K562 (cell line): ENCODE measurements at regions not wholly inside any gene's neighbourhood (a gene's known extent, or its start where the extent isn't known, plus 50 kb on each side); places are given as distances from the start of the nearest gene placed in this dataset.

Experiments
- ATAC-seq: fragments of 200-7000 bp; cut with Tn5 transposase; 3 replicates; pipeline ENCODE4 v1.9.1; 2020; ENCODE audit warnings: moderate library complexity
- BruUV-seq: library from RNA; stranded (reverse); fragments of 400-500 nt; replicated peaks from 2 replicates; lab custom pipeline; 2021; lab: Mats Ljungman, UMichigan
- CTCF ChIA-PET: fragments of 300-600 bp; formaldehyde crosslinking; extraction: SDS; loops from one replicate; lab custom pipeline; 2021; ENCODE audit warnings: low intra/inter-chr PET ratio; lab: Yijun Ruan, JAX
- POLR2A ChIA-PET: fragments of 300-600, 350-650 bp; sonication (Branson Sonifier 250); formaldehyde crosslinking; extraction: SDS; loops from one replicate; lab custom pipeline; 2021; ENCODE audit warnings: antibody characterized with exemption, inconsistent platforms; lab: Yijun Ruan, JAX
- DNase-seq, 4 experiments: peaks; one replicate each; pipeline versions ENCODE4 v3.0.0 to v3.0.0-alpha.2; 2011 to 2018; ENCODE audit warnings: low spot score in 3 of 4, mixed read lengths in 3 of 4; ENCODE audit errors: extremely low read depth in 1 of 4
- FAIRE-seq: peaks from 2 replicates; lab custom pipeline; 2011; peaks lifted over from hg19 to GRCh38; lab: Jason Lieb, UNC
- H2AFZ ChIP-seq: 2 replicates; pipeline ENCODE4 v1.6.0; 2011; ENCODE audit warnings: low read depth, low read length, control low read depth, inconsistent platforms
- H3K27ac ChIP-seq: fragments of 200-600 bp; 3 replicates; pipeline ENCODE4 v1.8.0; 2011; ENCODE audit warnings: low read depth, mild to moderate bottlenecking, control low read depth, inconsistent platforms, low read length, moderate library complexity, mixed read lengths; ENCODE audit errors: extremely low read depth
- H3K27me3 ChIP-seq, 2 experiments: fragments of 300-600 bp in 1 of 2; 2 replicates in 1 of 2; 3 replicates in 1 of 2; pipeline versions ENCODE4 v1.6.0 to v1.8.0; 2011; ENCODE audit warnings: inconsistent platforms in 2 of 2, low read length in 2 of 2, mild to moderate bottlenecking in 1 of 2, mixed read lengths in 1 of 2, moderate library complexity in 1 of 2; ENCODE audit not compliant: control insufficient read depth in 2 of 2, insufficient read depth in 2 of 2
- H3K36me3 ChIP-seq: fragments of 300-600 bp; 3 replicates; pipeline ENCODE4 v1.8.0; 2011; ENCODE audit warnings: mild to moderate bottlenecking, low read length, inconsistent platforms; ENCODE audit not compliant: control insufficient read depth, insufficient read depth
- H3K4me1 ChIP-seq, 2 experiments: fragments of 200-600 bp in 1 of 2; replicated peaks in 1 of 2; 2 replicates in 1 of 2; 3 replicates in 1 of 2; pipeline versions ENCODE4 v1.5.1 to v1.8.0; 2011; ENCODE audit warnings: inconsistent platforms in 2 of 2, low read length in 2 of 2, mild to moderate bottlenecking in 1 of 2, mixed read lengths in 1 of 2, moderate library complexity in 1 of 2; ENCODE audit not compliant: control insufficient read depth in 2 of 2, insufficient read depth in 2 of 2
- H3K4me2 ChIP-seq: 2 replicates; pipeline ENCODE4 v1.6.1; 2011; ENCODE audit warnings: low read length, control low read depth, inconsistent platforms, mixed read lengths; ENCODE audit not compliant: insufficient read depth
- H3K4me3 ChIP-seq: fragments of 200-600 bp; sonication (generic), shearing (Covaris generic); 2 replicates; pipeline ENCODE4 v1.5.1; 2016; ENCODE audit warnings: control low read depth, inconsistent platforms
- H3K79me2 ChIP-seq: fragments of 200-600 bp; 3 replicates; pipeline ENCODE4 v1.8.0; 2011; ENCODE audit warnings: low read length, inconsistent platforms; ENCODE audit not compliant: control insufficient read depth, insufficient read depth
- H3K9ac ChIP-seq, 2 experiments: 2 replicates each; pipeline versions ENCODE4 v1.6.0 to v1.6.1; 2011; ENCODE audit warnings: low read depth in 2 of 2, low read length in 2 of 2, control low read depth in 1 of 2, inconsistent platforms in 1 of 2, mild to moderate bottlenecking in 1 of 2, mixed read lengths in 1 of 2; ENCODE audit not compliant: insufficient read depth in 1 of 2
- H3K9me1 ChIP-seq: one replicate; pipeline ENCODE4 v1.6.0; 2011; ENCODE audit warnings: inconsistent platforms, mild to moderate bottlenecking, low read length, moderate library complexity; ENCODE audit not compliant: control insufficient read depth, insufficient read depth
- H3K9me3 ChIP-seq: replicated peaks from 2 replicates; pipeline ENCODE4 v1.5.1; 2011; ENCODE audit warnings: low read depth, low read length, inconsistent platforms; ENCODE audit not compliant: control insufficient read depth, insufficient read depth
- H4K20me1 ChIP-seq: replicated peaks from 2 replicates; pipeline ENCODE4 v1.6.1; 2011; ENCODE audit warnings: low read length, inconsistent platforms, mixed read lengths; ENCODE audit not compliant: control insufficient read depth, insufficient read depth
- ATF3 ChIP-seq, 2 experiments: fragments of 450-650 bp in 1 of 2; sonication (generic) in 1 of 2; formaldehyde crosslinking in 1 of 2; IDR thresholded peaks in 1 of 2; conservative IDR thresholded peaks in 1 of 2; 2 replicates each; pipeline versions ENCODE4 v1.6.1 to v1.8.1; 2016 to 2023; ENCODE audit warnings: mild to moderate bottlenecking in 2 of 2, moderate library complexity in 2 of 2, inconsistent platforms in 1 of 2, missing genetic modification reagents in 1 of 2
- CUX1 ChIP-seq: fragments of 200-800 bp; sonication (Bioruptor generic); IDR thresholded peaks from 2 replicates; pipeline ENCODE4 v1.6.1; 2016; ENCODE audit warnings: missing genetic modification characterization, missing compliant biosample characterization
- DLX4 ChIP-seq: fragments of 250-450 bp; sonication (Bioruptor Pico); IDR thresholded peaks from 2 replicates; pipeline ENCODE4 v1.6.1; 2021; ENCODE audit warnings: mild to moderate bottlenecking
- DNMT1 ChIP-seq: fragments of 450-650 bp; IDR thresholded peaks from 2 replicates; pipeline ENCODE4 v1.6.1; 2016; ENCODE audit warnings: antibody characterized with exemption, mild to moderate bottlenecking
- EHMT2 ChIP-seq: fragments of 450-650 bp; IDR thresholded peaks from 2 replicates; pipeline ENCODE4 v1.6.1; 2018; ENCODE audit warnings: antibody characterized with exemption
- FOSL1 ChIP-seq: fragments of 200-800 bp; sonication (Bioruptor generic); conservative IDR thresholded peaks from 2 replicates; pipeline ENCODE4 v1.6.1; 2016; ENCODE audit warnings: missing genetic modification characterization, missing compliant biosample characterization
- HMG20A ChIP-seq: fragments of 450-650 bp; formaldehyde crosslinking; conservative IDR thresholded peaks from 2 replicates; pipeline ENCODE4 v1.4.0; 2020; ENCODE audit warnings: mild to moderate bottlenecking, mixed read lengths
- HNRNPL ChIP-seq: fragments of 200-400 bp; formaldehyde crosslinking; IDR thresholded peaks from 2 replicates; pipeline ENCODE4 v1.6.1; 2017; ENCODE audit warnings: low read depth, mild to moderate bottlenecking, low read length
- HNRNPUL1 ChIP-seq: fragments of 200-400 bp; formaldehyde crosslinking; IDR thresholded peaks from 2 replicates; pipeline ENCODE4 v1.6.1; 2017; ENCODE audit warnings: low read length
- MECOM ChIP-seq: fragments of 250-450 bp; sonication (Bioruptor Pico); IDR thresholded peaks from 2 replicates; pipeline ENCODE4 v1.8.0; 2022; ENCODE audit warnings: inconsistent platforms
- SIN3A ChIP-seq, 2 experiments: fragments of 150-350 bp in 1 of 2; IDR thresholded peaks; 2 replicates each; pipeline ENCODE4 v1.6.1; 2011 to 2016; ENCODE audit warnings: borderline replicate concordance in 2 of 2, low read depth in 2 of 2, low read length in 2 of 2, mild to moderate bottlenecking in 2 of 2, moderate library complexity in 2 of 2; ENCODE audit not compliant: control insufficient read depth in 1 of 2
- SLC30A9 ChIP-seq: fragments of 250-450 bp; sonication (Bioruptor Pico); IDR thresholded peaks from 2 replicates; pipeline ENCODE4 v1.8.0; 2022; ENCODE audit warnings: mild to moderate bottlenecking, moderate library complexity
- TCF7L2 ChIP-seq: fragments of 150-350 bp; IDR thresholded peaks from 2 replicates; pipeline ENCODE4 v1.6.1; 2016; ENCODE audit warnings: low read depth, mild to moderate bottlenecking, low read length, moderate library complexity
- ZNF707 ChIP-seq: fragments of 250-450 bp; sonication (Bioruptor Pico); conservative IDR thresholded peaks from 2 replicates; pipeline ENCODE4 v1.8.0; 2022; ENCODE audit warnings: inconsistent platforms, mild to moderate bottlenecking, moderate library complexity
- WGBS: fragments of 100-300 bp; shearing (Covaris generic); methylation state at CpG from one replicate; pipeline ENCODE4 v1.1.6; 2016; ENCODE audit warnings: low coverage, mixed read lengths; ENCODE audit not compliant: insufficient coverage; ENCODE audit errors: missing lambda C conversion rate; 5-methylcytosine and 5-hydroxymethylcytosine counted together
- in situ Hi-C: fragments of 300-500 bp; cut with MboI; formaldehyde crosslinking; loops from 4 replicates; pipeline ENCODE4 v1.15.0; 2018; ENCODE audit warnings: inconsistent platforms, mixed read lengths
- intact Hi-C: fragments of 100-400 bp; cut with micrococcal nuclease; formaldehyde crosslinking; loops from 2 replicates; pipeline ENCODE4 v1.14.2; 2022

GRCh38 chr1:230540421-230541155, 101.7 kb upstream of the COG2 start:
- POLR2A ChIA-PET, result interaction anchor here (0.6 to 1.2 kb wide), 2 partner anchors 8 to 52 kb away, joined by 3 to 4 read pairs; no protein-coding TSS in a partner anchor
- no peak overlapping the region for H3K27ac ChIP-seq
- no peaks in the 10 kb centered on the region for H3K9me1 ChIP-seq
- no peaks in the 10 kb centered on the region for H3K9me3 ChIP-seq
- in situ Hi-C loops (no loop called here), intact Hi-C loops (no loop called here)
- H3K9ac ChIP-seq, result no peak overlapping the region
- FAIRE-seq, result no peak
- H4K20me1 ChIP-seq, result no peaks in the 10 kb centered on the region
- H2AFZ ChIP-seq, result no peak overlapping the region
- no TSS peak for BruUV-seq
- no peaks in the 10 kb centered on the region for H3K4me1 ChIP-seq
- no peak for DNase-seq
- no peak overlapping the region for H3K4me2 ChIP-seq
- H3K27me3 ChIP-seq, result no peaks in the 10 kb centered on the region; a peak in 1 of 5 replicates
- TF ChIP-seq CUX1 (CRISPR knock-in tag), result no peak
- TF ChIP-seq ATF3 (IDR thresholded peaks at IDR 0.05), result no peak
- TF ChIP-seq ATF3 (CRISPR knock-in tag; conservative IDR thresholded peaks at IDR 0.05), result no peak
- TF ChIP-seq ZNF707 (CRISPR knock-in tag), result no peak
- TF ChIP-seq HNRNPUL1, result no peak
- TF ChIP-seq SLC30A9, result no peak
- TF ChIP-seq FOSL1 (tag), result no peak
- no peak for TF ChIP-seq TCF7L2
- no peak for TF ChIP-seq DLX4 (CRISPR knock-in tag)
- no peak for TF ChIP-seq HMG20A (CRISPR knock-in tag)
- TF ChIP-seq EHMT2, result no peak
- TF ChIP-seq SIN3A (IDR thresholded peaks at IDR 0.05; ENCODE audit: borderline replicate concordance in 2 of 2, control insufficient read depth in 1 of 2, low read depth in 2 of 2, low read length in 2 of 2), result no peak
- no peak for TF ChIP-seq MECOM
- TF ChIP-seq HNRNPL, result no peak
- no peak for TF ChIP-seq DNMT1
- H3K79me2 ChIP-seq, result no peaks in the 10 kb centered on the region
- H3K36me3 ChIP-seq, result no peaks in the 10 kb centered on the region
- no peak for ATAC-seq
- no peak overlapping the region for H3K4me3 ChIP-seq
- under 1% methylated on average over 6 of the region's 6 CpGs for WGBS
- CTCF ChIA-PET, result no interaction called here
